Ureter (tissue), 1 donor: ENCODE measurements at regions not wholly inside any gene's neighbourhood (a gene's known extent, or its start where the extent isn't known, plus 50 kb on each side); places are given as distances from the start of the nearest gene placed in this dataset.

Experiments used
- DNase-seq: peaks from one replicate; pipeline ENCODE4 v3.0.0-alpha.2; 2020; ENCODE audit warnings: low spot score
- donor health status: DM: yes; HTN: yes; CAD: no.

DNA sequence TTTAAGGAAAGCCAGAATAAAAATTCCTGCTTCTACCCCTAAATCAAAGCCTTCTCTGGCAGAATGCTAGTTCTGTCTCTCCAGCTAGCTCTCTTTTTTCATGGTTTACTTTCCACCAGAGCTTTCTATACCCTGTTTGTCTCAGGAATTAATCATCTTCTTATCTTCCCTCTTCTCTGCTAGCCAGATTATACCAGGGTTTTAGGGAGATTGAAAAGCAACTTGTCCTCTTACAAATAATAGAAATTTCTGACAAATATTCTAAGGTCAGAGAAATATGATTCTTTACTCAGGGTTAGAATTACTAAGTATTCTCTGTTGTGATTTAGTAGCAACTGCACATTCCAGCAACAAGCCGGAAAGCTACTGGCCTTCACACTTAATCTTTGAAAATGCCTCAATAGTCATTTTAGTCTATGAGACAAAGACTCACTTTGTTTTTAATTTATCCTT is 166.4 kb downstream of the TANC2 start:
- DNase-seq: no peak

DNA sequence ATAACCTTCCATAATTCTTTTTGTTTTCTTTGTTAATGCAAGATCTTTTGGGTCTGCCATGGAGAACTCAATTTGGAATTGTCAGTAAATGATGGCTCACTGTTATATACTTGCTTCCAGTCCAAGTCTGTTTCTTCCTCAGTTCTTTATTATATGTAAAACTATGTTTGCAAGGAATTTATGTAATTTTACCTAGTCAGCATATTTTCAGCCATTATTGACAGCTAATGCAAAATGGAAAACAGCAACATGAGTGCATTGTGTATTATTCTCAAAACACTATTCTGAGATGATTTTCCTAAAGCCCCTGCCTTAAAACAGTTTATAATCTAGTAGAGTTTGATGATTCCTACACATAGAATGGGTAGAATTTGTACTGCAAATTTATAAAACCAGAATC is 167.5 kb downstream of the TANC2 start:
- DNase-seq: no peak

DNA sequence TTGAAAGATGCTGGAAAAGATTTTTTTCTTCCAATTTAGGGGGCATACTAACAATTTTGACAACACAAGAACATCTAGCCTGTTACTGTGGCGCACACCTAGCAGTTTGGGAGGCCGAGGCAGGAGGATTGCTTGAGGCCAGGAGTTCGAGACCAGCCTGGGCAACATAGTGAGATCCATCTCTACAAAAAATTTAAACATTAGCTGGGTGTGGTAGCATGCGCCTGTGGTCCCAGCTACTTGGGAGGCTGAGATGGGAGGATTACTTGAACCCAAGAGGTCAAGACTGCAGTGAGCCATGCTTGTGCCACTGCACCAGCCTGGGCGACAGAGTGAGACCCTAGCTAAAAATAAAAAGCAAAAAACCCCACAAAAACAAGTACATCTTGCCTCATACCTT is 168.8 kb downstream of the TANC2 start:
- DNase-seq: no peak

GRCh38 chr17:63136369-63137012 is 170.5 kb downstream of the TANC2 start:
- DNase-seq: no peak

GRCh38 chr17:63137163-63137562 is 171.1 kb downstream of the TANC2 start:
- no peak for DNase-seq

DNA sequence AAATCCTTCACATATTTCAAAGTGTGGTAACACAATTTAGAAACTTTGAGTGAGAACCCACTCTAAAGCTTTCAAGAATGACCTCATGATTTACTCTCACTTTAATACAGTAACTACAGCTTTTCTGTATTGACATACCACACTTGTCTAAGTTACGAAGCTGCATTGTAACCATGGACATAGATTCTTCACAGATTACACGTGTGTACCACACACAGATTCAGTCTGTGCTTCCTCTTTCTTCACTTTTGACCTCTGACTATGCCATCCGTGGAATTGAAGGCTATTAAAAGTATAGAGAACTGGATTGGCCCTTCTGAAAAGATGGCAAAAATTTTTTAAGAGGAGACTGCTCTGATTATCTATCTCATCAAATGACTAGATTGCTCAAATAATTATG is 172.7 kb downstream of the TANC2 start:
- DNase-seq: no peak

DNA sequence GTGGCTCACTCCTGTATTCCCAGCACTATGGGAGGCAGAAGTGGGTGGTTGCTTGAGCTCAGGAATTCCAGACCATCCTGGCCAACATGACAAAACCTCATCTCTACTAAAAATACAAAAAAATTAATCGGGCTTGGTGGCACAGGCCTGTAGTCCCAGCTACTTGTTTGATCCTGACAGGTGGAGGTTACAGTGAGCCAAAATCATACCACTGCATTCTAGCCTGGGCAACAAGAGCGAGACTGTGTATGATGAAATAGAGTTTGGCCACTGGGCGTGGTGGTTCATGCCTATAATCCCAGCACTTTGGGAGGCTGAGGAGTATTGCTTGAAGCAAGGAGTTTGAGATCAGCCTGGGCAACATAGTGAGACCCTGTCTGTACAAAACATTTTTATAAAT is 173.3 kb downstream of the TANC2 start:
- no peak for DNase-seq

DNA sequence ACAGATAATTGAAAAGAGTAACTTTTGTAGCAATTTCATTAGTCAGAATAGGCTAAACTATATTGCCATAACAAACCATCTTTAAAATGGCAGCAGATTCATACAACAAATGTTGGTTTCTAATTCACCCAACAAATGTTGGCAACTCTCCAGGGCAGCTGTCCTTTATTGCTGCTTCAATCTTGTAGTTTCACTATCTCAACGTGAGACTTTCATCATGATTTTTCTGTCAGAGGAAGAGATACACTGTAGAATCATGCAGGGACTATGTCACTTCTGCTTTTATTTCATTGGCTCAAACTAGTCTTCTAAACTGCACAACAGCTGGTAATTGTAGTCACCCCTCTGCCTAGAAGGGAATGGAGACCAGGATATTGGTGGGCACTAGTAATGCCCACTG is 174.2 kb downstream of the TANC2 start:
- DNase-seq: no peak

GRCh38 chr17:63142836-63143235 is 176.8 kb downstream of the TANC2 start:
- no peak for DNase-seq

DNA sequence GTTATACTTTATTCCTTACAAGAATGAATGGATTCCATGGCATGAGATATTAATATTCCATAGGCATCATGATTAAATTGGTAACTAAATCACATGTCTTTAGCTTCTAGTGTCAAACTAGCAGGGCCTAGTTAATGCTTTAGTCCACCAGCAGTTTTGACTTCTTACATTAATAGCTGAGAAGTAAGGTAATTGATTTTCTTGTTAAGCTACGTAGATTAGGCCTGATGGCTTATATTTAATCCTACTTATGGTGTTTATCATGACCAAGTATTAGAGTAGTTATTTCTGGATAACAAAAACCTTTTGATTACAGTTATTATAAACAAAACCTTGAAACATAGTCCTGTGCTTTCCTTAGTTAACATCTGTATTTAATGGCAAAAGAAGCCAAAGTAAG is 184.5 kb downstream of the TANC2 start:
- no peak for DNase-seq

GRCh38 chr17:63150994-63151464 is 185.0 kb downstream of the TANC2 start:
- no peak for DNase-seq

GRCh38 chr17:63151941-63152523 is 186.0 kb downstream of the TANC2 start:
- no peak for DNase-seq

DNA sequence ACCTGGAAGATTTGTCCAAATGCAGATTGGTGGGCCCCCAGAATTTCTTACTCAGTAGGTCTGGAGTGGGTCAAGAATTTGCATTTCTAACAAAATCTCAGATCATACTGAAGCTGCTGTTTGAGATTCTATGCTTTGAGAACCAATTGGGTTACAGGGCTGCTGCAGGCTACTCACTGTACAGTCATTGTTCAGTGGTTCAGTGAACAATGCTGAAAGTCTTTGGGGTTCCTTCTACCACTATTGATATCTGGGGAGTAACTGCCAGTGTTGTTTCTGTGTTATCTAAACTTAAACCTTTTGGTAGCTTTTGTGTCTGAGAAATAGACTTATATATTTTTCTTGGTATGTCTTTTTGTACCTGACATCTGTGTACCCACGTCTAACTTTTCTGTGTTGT is 187.5 kb downstream of the TANC2 start:
- no peak for DNase-seq

DNA sequence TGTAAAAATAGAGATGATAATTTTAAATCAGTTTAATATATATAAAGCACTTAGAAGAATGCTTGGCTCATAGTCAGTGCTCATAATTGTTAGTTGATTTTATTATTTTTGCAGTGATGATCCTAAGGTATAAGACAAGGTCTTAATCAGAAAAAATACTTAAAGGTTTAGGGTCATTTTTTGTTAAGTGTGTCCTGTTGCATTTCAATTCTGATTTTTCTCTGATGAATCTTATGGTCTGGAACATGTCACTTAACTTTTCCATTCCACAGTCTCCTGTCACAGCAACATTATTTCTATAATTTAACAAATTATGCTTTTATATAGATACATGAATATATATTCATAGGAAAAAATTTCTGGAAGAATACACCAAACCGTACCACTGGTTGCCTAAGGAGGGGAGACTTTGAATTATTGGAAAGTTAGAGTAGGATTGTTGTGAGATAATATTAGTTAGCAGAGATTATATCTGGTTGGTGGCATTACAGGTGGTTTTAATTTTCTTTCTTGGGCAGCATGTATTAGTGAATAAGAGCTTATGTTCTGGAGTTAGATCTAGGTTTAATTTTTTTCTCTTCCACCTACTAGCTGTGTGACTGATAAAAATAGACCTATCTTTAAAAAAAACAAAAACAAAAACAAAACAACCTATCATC is 188.7 kb downstream of the TANC2 start:
- no peak for DNase-seq

- no peak for DNase-seq
Measured at GRCh38 chr17:63156986-63157385, 191.0 kb downstream of the TANC2 start.

GRCh38 chr17:63162406-63163157 is 196.5 kb downstream of the TANC2 start:
- no peak for DNase-seq

GRCh38 chr17:63163158-63163520 is 197.1 kb downstream of the TANC2 start:
- no peak for DNase-seq

DNA sequence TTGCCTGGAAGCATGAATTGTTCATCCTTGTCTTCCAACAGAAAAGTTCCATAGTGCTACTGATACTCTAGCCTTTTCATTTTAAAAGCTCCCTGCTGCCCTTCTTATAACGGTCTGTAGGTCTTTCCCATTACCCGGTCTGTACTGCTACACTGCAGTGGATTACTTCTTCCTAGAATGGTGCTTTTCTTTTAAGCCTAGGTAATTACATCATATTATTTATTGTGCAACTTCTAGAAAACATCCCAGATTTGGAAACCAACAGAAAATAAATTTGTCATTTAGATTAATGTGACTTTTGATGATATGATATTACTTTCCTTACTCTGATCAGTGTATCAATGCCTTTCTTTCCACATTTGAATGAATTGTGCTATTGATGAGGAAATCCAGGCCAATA is 199.4 kb downstream of the TANC2 start:
- DNase-seq: no peak

GRCh38 chr17:63170795-63171194 is 204.8 kb downstream of the TANC2 start:
- DNase-seq: no peak

- no peak for DNase-seq
Measured at GRCh38 chr17:63171428-63172393, 205.7 kb downstream of the TANC2 start.

DNA sequence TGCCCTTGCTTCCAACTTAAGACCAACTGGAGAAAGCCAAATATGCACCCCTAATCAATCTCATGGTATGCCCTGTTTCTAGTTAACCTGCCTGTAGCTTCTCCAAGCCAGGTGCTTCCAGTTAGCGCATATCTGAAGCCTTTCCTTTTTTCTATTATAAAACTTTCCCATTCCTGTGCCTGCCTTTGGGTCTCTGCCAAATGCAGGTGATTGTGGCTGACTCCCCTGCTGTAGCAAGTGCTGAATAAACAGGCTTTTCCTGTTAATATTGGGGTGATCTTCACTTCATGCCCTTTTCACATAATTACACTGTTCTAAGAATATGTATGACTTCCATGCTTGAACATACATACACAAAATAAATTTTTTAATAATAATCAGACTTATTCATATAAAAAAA is 207.4 kb downstream of the TANC2 start:
- no peak for DNase-seq
